ENCODE measurements at regions not wholly inside any gene's neighbourhood (a gene's known extent, or its start where the extent isn't known, plus 50 kb on each side); places are given as distances from the start of the nearest gene placed in this dataset.

GRCh38 chr5:89401659-89402058 is 518.7 kb upstream of the MEF2C start (continued):
- no peak for TF ChIP-seq BRCA1 (IDR thresholded peaks at IDR 0.05; ENCODE audit: low read depth, low read length)

- no peaks in the 10 kb centered on the region for H3K27me3 ChIP-seq (replicated peaks in 1 of 4; ENCODE audit: control insufficient read depth in 3 of 4, extremely low read depth in 1 of 4, insufficient read depth in 3 of 4, low read length in 3 of 4)
- H4K20me1 ChIP-seq (replicated peaks in 1 of 2; ENCODE audit: control insufficient read depth in 1 of 2, insufficient read depth in 2 of 2, low read length in 2 of 2), result no peaks in the 10 kb centered on the region
- no peaks in the 10 kb centered on the region for H3K79me2 ChIP-seq (ENCODE audit: control insufficient read depth in 1 of 2, insufficient read depth in 2 of 2, low read length in 2 of 2)
- H3K4me2 ChIP-seq (ENCODE audit: insufficient read depth in 1 of 2, low read depth in 2 of 2, low read length in 2 of 2), result no peak overlapping the region
- no peak overlapping the region for H2BK120ac ChIP-seq (replicated peaks; ENCODE audit: low read depth, low read length)
- ChIA-PET CTCF (ENCODE audit: partially characterized antibody) (interaction anchor here (0.7 to 1.6 kb wide), 3 partner anchors 48 to 672 kb away, joined by 3 read pairs; no protein-coding TSS in a partner anchor), POLR2A (ENCODE audit: partially characterized antibody) (no interaction called here)
- no peaks in the 10 kb centered on the region for H3K79me1 ChIP-seq (ENCODE audit: low read depth, low read length)
- no peaks in the 10 kb centered on the region for H3K4me1 ChIP-seq (replicated peaks in 1 of 4; ENCODE audit: control insufficient read depth in 3 of 4, insufficient read depth in 4 of 4, low read length in 3 of 4)
- DNase-seq (ENCODE audit: low read depth in 1 of 2, low spot score in 2 of 2), result no peak
- no peak overlapping the region for H4K91ac ChIP-seq (replicated peaks; ENCODE audit: insufficient read length, low read length)
- no peak overlapping the region for H3K56ac ChIP-seq (replicated peaks; ENCODE audit: insufficient read length, low read depth, low read length)
- no peaks in the 10 kb centered on the region for H3K9me3 ChIP-seq (ENCODE audit: insufficient read depth in 2 of 2, low read depth in 1 of 2, low read length in 1 of 2)
- no peak overlapping the region for H3K9ac ChIP-seq (replicated peaks in 1 of 4; ENCODE audit: extremely low read depth in 1 of 4, low read depth in 3 of 4, low read length in 3 of 4)
- 95% methylated on average over 3 of the region's 3 CpGs; no CpG with 5 or more reads in 1 of the 2 experiments for WGBS, 2 experiments (ENCODE audit: extremely low coverage in 1 of 2, insufficient coverage in 1 of 2, insufficient read length in 1 of 2, insufficient replicate concordance in 2 of 2, low coverage in 1 of 2, low lambda C conversion rate in 2 of 2, missing lambda C conversion rate in 1 of 2)
- no peak overlapping the region for H2BK20ac ChIP-seq (ENCODE audit: low read length)
- H2AK5ac ChIP-seq (ENCODE audit: low read depth, low read length), result no peak overlapping the region
- H3K4ac ChIP-seq (replicated peaks; ENCODE audit: insufficient read length, low read depth, low read length), result no peak overlapping the region
- H3K23ac ChIP-seq (ENCODE audit: insufficient read length), result no peak overlapping the region
- no peak overlapping the region for H2BK5ac ChIP-seq (ENCODE audit: low read depth, low read length)
- H3K4me3 ChIP-seq (ENCODE audit: extremely low read depth in 1 of 4, insufficient read depth in 2 of 4, low read depth in 3 of 4, low read length in 4 of 4), result no peak overlapping the region
- H3K27ac ChIP-seq (ENCODE audit: low read depth, low read length), result no peak overlapping the region
- H4K5ac ChIP-seq (ENCODE audit: insufficient read length, low read depth, low read length), result no peak overlapping the region
- no peaks in the 10 kb centered on the region for H3K36me3 ChIP-seq (ENCODE audit: control insufficient read depth in 2 of 4, insufficient read depth in 4 of 4, low read length in 3 of 4)
- no peaks in the 10 kb centered on the region for H3K23me2 ChIP-seq (ENCODE audit: low read depth, low read length)
- H3K14ac ChIP-seq (ENCODE audit: insufficient read length), result no peak overlapping the region
- H2BK12ac ChIP-seq (ENCODE audit: low read depth, low read length), result no peak overlapping the region
- H3K18ac ChIP-seq (ENCODE audit: extremely low read depth, low read length), result no peak overlapping the region
- H4K8ac ChIP-seq (ENCODE audit: extremely low read depth, insufficient read depth, low read length), result no peak overlapping the region
- FAIRE-seq, result no peak
- H2AFZ ChIP-seq (ENCODE audit: low read length), result 0 out of 2 replicates have a peak overlapping the region, but pooled peaks have one; percentile 29
- no peak overlapping the region for H2BK15ac ChIP-seq (ENCODE audit: low read length)
- TF ChIP-seq USF2 (IDR thresholded peaks at IDR 0.05; ENCODE audit: low read length), result no peak
- no peak for TF ChIP-seq TCF12 (IDR thresholded peaks at IDR 0.05; ENCODE audit: low read depth, low read length)
Measured at GRCh38 chr5:89401012-89401411, 518.0 kb upstream of the MEF2C start.
